ENCODE measurements at regions not wholly inside any gene's neighbourhood (a gene's known extent, or its start where the extent isn't known, plus 50 kb on each side); places are given as distances from the start of the nearest gene placed in this dataset.

- no peak for TF ChIP-seq POLR2A (IDR thresholded peaks at IDR 0.05; ENCODE audit: low read depth)
- TF ChIP-seq EP300 (IDR thresholded peaks at IDR 0.05) = no peak
- no peak for TF ChIP-seq CTCF (IDR thresholded peaks at IDR 0.05)
- TF ChIP-seq POLR2AphosphoS5 (IDR thresholded peaks at IDR 0.05) = no peak
These were observed 226.3 kb upstream of the NPVF start for GRCh38 chr7:25454562-25455041.
